Stimulated activated memory B cell treated with anti-CD40 and anti-IgM and Interleukin-4, amounts not matched to agents 10 μg/mL and 1 μg/mL and 100 μg/mL, for 72 hours (primary cell): ENCODE measurements at regions not wholly inside any gene's neighbourhood (a gene's known extent, or its start where the extent isn't known, plus 50 kb on each side); places are given as distances from the start of the nearest gene placed in this dataset.
"Not testable (repeated sequence)": the region's sequence is repeated elsewhere in the genome, so short reads cannot be mapped to it uniquely, and the experiment has no call there.

Experiments
- ATAC-seq: fragments of 150-1000 bp; cut with Tn5 transposase; 2 replicates; pipeline ENCODE4 v1.10.0; 2021
- H3K27ac Mint-ChIP-seq: one replicate; pipeline ENCODE4 v1.8.0; 2022; ENCODE audit warnings: mild to moderate bottlenecking, mixed read lengths
- H3K27me3 Mint-ChIP-seq: one replicate; pipeline ENCODE4 v1.8.0; 2022; ENCODE audit warnings: mixed read lengths
- H3K36me3 Mint-ChIP-seq: one replicate; pipeline ENCODE4 v1.8.0; 2022; ENCODE audit warnings: mixed read lengths
- H3K4me1 Mint-ChIP-seq: one replicate; pipeline ENCODE4 v1.8.0; 2022; ENCODE audit warnings: mixed read lengths
- H3K4me3 Mint-ChIP-seq: one replicate; pipeline ENCODE4 v1.8.0; 2022; ENCODE audit warnings: mild to moderate bottlenecking, moderate library complexity, mixed read lengths
- H3K9me3 Mint-ChIP-seq: one replicate; pipeline ENCODE4 v1.8.0; 2022; ENCODE audit warnings: mixed read lengths

GRCh38 chr6:116982401-116982800 lies 105.4 kb downstream of the RFX6 start:
- H3K4me3 Mint-ChIP-seq = no peak overlapping the region
- ATAC-seq = no peak
- no peaks in the 10 kb centered on the region for H3K36me3 Mint-ChIP-seq
- peaks cover 9% of the 10 kb centered on the region for H3K9me3 Mint-ChIP-seq
- no peak overlapping the region for H3K27ac Mint-ChIP-seq
- no peaks in the 10 kb centered on the region for H3K27me3 Mint-ChIP-seq
- H3K4me1 Mint-ChIP-seq = no peaks in the 10 kb centered on the region

- no peak for ATAC-seq
- Mint-ChIP-seq H3K9me3 (peaks cover 9% of the 10 kb centered on the region), H3K36me3 (no peaks in the 10 kb centered on the region), H3K27ac (no peak overlapping the region), H3K27me3 (no peaks in the 10 kb centered on the region), H3K4me1 (no peaks in the 10 kb centered on the region), H3K4me3 (no peak overlapping the region)
These were observed 106.3 kb downstream of the RFX6 start for GRCh38 chr6:116983375-116983774.

GRCh38 chr6:116986819-116987218 lies 109.8 kb downstream of the RFX6 start:
- no peak for ATAC-seq
- Mint-ChIP-seq H3K27me3 (no peaks in the 10 kb centered on the region), H3K4me3 (no peak overlapping the region), H3K9me3 (peaks cover 9% of the 10 kb centered on the region), H3K36me3 (no peaks in the 10 kb centered on the region), H3K27ac (no peak overlapping the region), H3K4me1 (no peaks in the 10 kb centered on the region)

- Mint-ChIP-seq H3K36me3 (no peaks in the 10 kb centered on the region), H3K27me3 (no peaks in the 10 kb centered on the region)
These were observed 113.6 kb downstream of the RFX6 start for GRCh38 chr6:116990679-116991078.

GRCh38 chr6:116992546-116992945 lies 115.5 kb downstream of the RFX6 start:
- Mint-ChIP-seq H3K27ac (no peak overlapping the region), H3K27me3 (no peaks in the 10 kb centered on the region), H3K4me3 (no peak overlapping the region), H3K9me3 (no peaks in the 10 kb centered on the region), H3K4me1 (no peaks in the 10 kb centered on the region), H3K36me3 (no peaks in the 10 kb centered on the region)
- no peak for ATAC-seq

More at GRCh38 chr6:116990679-116991078, 113.6 kb downstream of the RFX6 start:
- no peaks in the 10 kb centered on the region for H3K4me1 Mint-ChIP-seq
- H3K9me3 Mint-ChIP-seq = no peaks in the 10 kb centered on the region
- no peak for ATAC-seq
- no peak overlapping the region for H3K27ac Mint-ChIP-seq
- H3K4me3 Mint-ChIP-seq = no peak overlapping the region

GRCh38 chr6:116994447-116994846 lies 117.4 kb downstream of the RFX6 start:
- ATAC-seq = no peak
- H3K36me3 Mint-ChIP-seq = no peaks in the 10 kb centered on the region
- no peak overlapping the region for H3K4me3 Mint-ChIP-seq
- H3K27ac Mint-ChIP-seq = no peak overlapping the region
- H3K9me3 Mint-ChIP-seq = no peaks in the 10 kb centered on the region
- no peaks in the 10 kb centered on the region for H3K4me1 Mint-ChIP-seq
- H3K27me3 Mint-ChIP-seq = no peaks in the 10 kb centered on the region

- no peak overlapping the region for H3K27ac Mint-ChIP-seq
- no peaks in the 10 kb centered on the region for H3K9me3 Mint-ChIP-seq
- H3K36me3 Mint-ChIP-seq = no peaks in the 10 kb centered on the region
- no peak overlapping the region for H3K4me3 Mint-ChIP-seq
- H3K27me3 Mint-ChIP-seq = no peaks in the 10 kb centered on the region
- H3K4me1 Mint-ChIP-seq = no peaks in the 10 kb centered on the region
- no peak for ATAC-seq
These were observed 119.8 kb downstream of the RFX6 start for GRCh38 chr6:116996842-116997241.

- H3K9me3 Mint-ChIP-seq = no peaks in the 10 kb centered on the region
- H3K27ac Mint-ChIP-seq = no peak overlapping the region
- no peaks in the 10 kb centered on the region for H3K27me3 Mint-ChIP-seq
- H3K4me3 Mint-ChIP-seq = no peak overlapping the region
- H3K36me3 Mint-ChIP-seq = no peaks in the 10 kb centered on the region
- H3K4me1 Mint-ChIP-seq = no peaks in the 10 kb centered on the region
- ATAC-seq = no peak
These were observed 120.5 kb downstream of the RFX6 start for GRCh38 chr6:116997496-116997895.

GRCh38 chr6:117007659-117008058 lies 130.6 kb downstream of the RFX6 start:
- no peak overlapping the region for H3K27ac Mint-ChIP-seq
- peaks cover 2% of the 10 kb centered on the region for H3K9me3 Mint-ChIP-seq
- no peak overlapping the region for H3K4me3 Mint-ChIP-seq
- no peaks in the 10 kb centered on the region for H3K27me3 Mint-ChIP-seq
- H3K4me1 Mint-ChIP-seq = no peaks in the 10 kb centered on the region
- no peak for ATAC-seq
- no peaks in the 10 kb centered on the region for H3K36me3 Mint-ChIP-seq

GRCh38 chr6:117008618-117009017 lies 131.6 kb downstream of the RFX6 start:
- Mint-ChIP-seq H3K9me3 (peaks cover 2% of the 10 kb centered on the region), H3K27ac (no peak overlapping the region), H3K4me3 (no peak overlapping the region), H3K27me3 (no peaks in the 10 kb centered on the region), H3K4me1 (no peaks in the 10 kb centered on the region), H3K36me3 (no peaks in the 10 kb centered on the region)
- no peak for ATAC-seq

GRCh38 chr6:117014641-117015473 lies 137.8 kb downstream of the RFX6 start:
- not testable (repeated sequence) for H3K36me3 Mint-ChIP-seq, H3K27me3 Mint-ChIP-seq, H3K27ac Mint-ChIP-seq, H3K4me1 Mint-ChIP-seq, H3K9me3 Mint-ChIP-seq, ATAC-seq, H3K4me3 Mint-ChIP-seq

GRCh38 chr6:117015474-117015804 lies 138.4 kb downstream of the RFX6 start:
- H3K4me3 Mint-ChIP-seq, H3K9me3 Mint-ChIP-seq, H3K36me3 Mint-ChIP-seq, H3K27ac Mint-ChIP-seq, H3K27me3 Mint-ChIP-seq, H3K4me1 Mint-ChIP-seq, ATAC-seq: not testable (repeated sequence)

GRCh38 chr6:117018771-117019170 lies 141.7 kb downstream of the RFX6 start:
- no peaks in the 10 kb centered on the region for H3K27me3 Mint-ChIP-seq
- H3K9me3 Mint-ChIP-seq = peaks cover 8% of the 10 kb centered on the region
- no peaks in the 10 kb centered on the region for H3K36me3 Mint-ChIP-seq
- no peak overlapping the region for H3K27ac Mint-ChIP-seq
- no peak overlapping the region for H3K4me3 Mint-ChIP-seq
- no peaks in the 10 kb centered on the region for H3K4me1 Mint-ChIP-seq
- ATAC-seq = no peak

GRCh38 chr6:117022774-117023173 lies 145.7 kb downstream of the RFX6 start:
- no peak overlapping the region for H3K4me3 Mint-ChIP-seq
- no peak for ATAC-seq
- H3K27me3 Mint-ChIP-seq = no peaks in the 10 kb centered on the region
- no peaks in the 10 kb centered on the region for H3K4me1 Mint-ChIP-seq
- H3K36me3 Mint-ChIP-seq = no peaks in the 10 kb centered on the region
- no peak overlapping the region for H3K27ac Mint-ChIP-seq
- H3K9me3 Mint-ChIP-seq = peaks cover 3% of the 10 kb centered on the region

- Mint-ChIP-seq H3K4me3 (no peak overlapping the region), H3K27me3 (no peaks in the 10 kb centered on the region), H3K27ac (no peak overlapping the region), H3K4me1 (no peaks in the 10 kb centered on the region), H3K36me3 (no peaks in the 10 kb centered on the region), H3K9me3 (no peaks in the 10 kb centered on the region)
- no peak for ATAC-seq
These were observed 148.3 kb downstream of the RFX6 start for GRCh38 chr6:117025310-117025709.

GRCh38 chr6:117028256-117028655 lies 151.2 kb downstream of the RFX6 start:
- H3K4me3 Mint-ChIP-seq = no peak overlapping the region
- no peaks in the 10 kb centered on the region for H3K4me1 Mint-ChIP-seq
- H3K9me3 Mint-ChIP-seq = no peaks in the 10 kb centered on the region
- H3K36me3 Mint-ChIP-seq = no peaks in the 10 kb centered on the region
- no peak overlapping the region for H3K27ac Mint-ChIP-seq
- ATAC-seq = no peak
- no peaks in the 10 kb centered on the region for H3K27me3 Mint-ChIP-seq
